GM23338 (cell line): ENCODE measurements at regions not wholly inside any gene's neighbourhood (a gene's known extent, or its start where the extent isn't known, plus 50 kb on each side); places are given as distances from the start of the nearest gene placed in this dataset.

Source experiments
- ATAC-seq: fragments of 200-7000 bp; cut with Tn5 transposase; 3 replicates; pipeline ENCODE4 v1.9.1; 2020
- DNase-seq: peaks from one replicate; pipeline ENCODE4 v3.0.0-alpha.2; 2015; ENCODE audit warnings: low spot score
- H2AFZ ChIP-seq: fragments of 200-600 bp; sonication (generic); 2 replicates; pipeline ENCODE4 v1.8.0; 2016; ENCODE audit warnings: antibody characterized with exemption, mild to moderate bottlenecking, moderate library complexity
- H3F3A ChIP-seq: fragments of 200-600 bp; sonication (generic); replicated peaks from 2 replicates; pipeline ENCODE4 v1.8.0; 2017; ENCODE audit warnings: antibody characterized with exemption, mixed run types, low read depth
- H3K27ac ChIP-seq: fragments of 200-600 bp; sonication (generic); 2 replicates; pipeline ENCODE4 v1.6.1; 2016; ENCODE audit warnings: low read depth
- H3K27me3 ChIP-seq: fragments of 200-600 bp; sonication (generic); 2 replicates; pipeline ENCODE4 v1.8.0; 2016; ENCODE audit warnings: mild to moderate bottlenecking, mixed run types, moderate library complexity; ENCODE audit not compliant: insufficient read depth
- H3K36me3 ChIP-seq: fragments of 200-600 bp; sonication (generic); 2 replicates; pipeline ENCODE4 v1.8.0; 2016; ENCODE audit warnings: mild to moderate bottlenecking; ENCODE audit not compliant: insufficient read depth
- H3K4me1 ChIP-seq: fragments of 200-600 bp; sonication (generic); 2 replicates; pipeline ENCODE4 v1.8.0; 2016; ENCODE audit warnings: mild to moderate bottlenecking, moderate library complexity; ENCODE audit not compliant: insufficient read depth
- H3K4me2 ChIP-seq: fragments of 200-600 bp; sonication (generic); 2 replicates; pipeline ENCODE4 v1.7.1; 2017; ENCODE audit warnings: mixed run types
- H3K4me3 ChIP-seq: fragments of 200-600 bp; sonication (generic); 2 replicates; pipeline ENCODE4 v1.6.1; 2016; ENCODE audit warnings: mixed run types
- H3K79me2 ChIP-seq: fragments of 200-600 bp; sonication (generic); replicated peaks from 2 replicates; pipeline ENCODE4 v1.8.0; 2017; ENCODE audit warnings: mild to moderate bottlenecking; ENCODE audit not compliant: insufficient read depth
- H3K9me2 ChIP-seq: fragments of 200-600 bp; sonication (generic); 2 replicates; pipeline ENCODE4 v1.8.0; 2017; ENCODE audit not compliant: insufficient read depth
- H4K20me1 ChIP-seq: fragments of 200-600 bp; sonication (generic); replicated peaks from 2 replicates; pipeline ENCODE4 v1.8.0; 2017; ENCODE audit warnings: mild to moderate bottlenecking; ENCODE audit not compliant: insufficient read depth
- H3K27ac Mint-ChIP-seq: 2 replicates; pipeline ENCODE4 v1.8.0; 2020; ENCODE audit warnings: inconsistent platforms, mild to moderate bottlenecking, moderate library complexity, mixed read lengths
- H3K27me3 Mint-ChIP-seq: 3 replicates; pipeline ENCODE4 v1.8.0; 2022; ENCODE audit warnings: low read depth, mild to moderate bottlenecking, moderate library complexity, mixed read lengths, inconsistent platforms; ENCODE audit not compliant: insufficient read depth, poor library complexity
- H3K36me3 Mint-ChIP-seq: 3 replicates; pipeline ENCODE4 v1.8.0; 2021; ENCODE audit warnings: low read depth, mild to moderate bottlenecking, inconsistent platforms, moderate library complexity, mixed read lengths
- H3K4me1 Mint-ChIP-seq: 3 replicates; pipeline ENCODE4 v1.8.0; 2020; ENCODE audit warnings: mild to moderate bottlenecking, inconsistent platforms, mixed read lengths
- H3K4me3 Mint-ChIP-seq: 3 replicates; pipeline ENCODE4 v1.8.0; 2021; ENCODE audit warnings: moderate library complexity, mild to moderate bottlenecking, inconsistent platforms, mixed read lengths
- H3K9me3 Mint-ChIP-seq: 3 replicates; pipeline ENCODE4 v1.8.0; 2020; ENCODE audit warnings: moderate library complexity, mild to moderate bottlenecking, inconsistent platforms, mixed read lengths
- CREB1 ChIP-seq: fragments of 250-450 bp; sonication (Bioruptor Pico); IDR thresholded peaks from 2 replicates; pipeline ENCODE4 v1.5.0; 2020; ENCODE audit warnings: low read depth, mild to moderate bottlenecking, moderate library complexity
- EZH2 ChIP-seq: fragments of 200-600 bp; sonication (generic); IDR thresholded peaks from one replicate; pipeline ENCODE4 v1.8.0; 2017; ENCODE audit warnings: antibody characterized with exemption, mild to moderate bottlenecking, low read depth; ENCODE audit not compliant: unreplicated experiment
- EZH2phosphoT487 ChIP-seq: fragments of 200-600 bp; sonication (generic); IDR thresholded peaks from one replicate; pipeline ENCODE4 v1.8.1; 2018; ENCODE audit warnings: antibody characterized with exemption; ENCODE audit not compliant: unreplicated experiment
- JUNB ChIP-seq: IDR thresholded peaks from one replicate; pipeline ENCODE4 v1.6.1; 2016; ENCODE audit warnings: antibody characterized with exemption; ENCODE audit not compliant: unreplicated experiment
- NANOG ChIP-seq: IDR thresholded peaks from 2 replicates; pipeline ENCODE4 v1.6.1; 2016; ENCODE audit warnings: antibody characterized with exemption, borderline replicate concordance
- POLR2AphosphoS5 ChIP-seq: IDR thresholded peaks from 2 replicates; pipeline ENCODE4 v1.6.1; 2016; ENCODE audit warnings: antibody characterized with exemption, low read depth
- REST ChIP-seq: IDR thresholded peaks from one replicate; pipeline ENCODE4 v1.6.1; 2018; ENCODE audit warnings: antibody characterized with exemption; ENCODE audit not compliant: unreplicated experiment
- STAT1 ChIP-seq: IDR thresholded peaks from one replicate; pipeline ENCODE4 v1.6.1; 2016; ENCODE audit warnings: antibody characterized with exemption; ENCODE audit not compliant: unreplicated experiment
- ZNF114 ChIP-seq: fragments of 250-450 bp; sonication (Bioruptor Pico); IDR thresholded peaks from 2 replicates; pipeline ENCODE4 v1.5.0; 2020; ENCODE audit warnings: mild to moderate bottlenecking, moderate library complexity
- ZNF331 ChIP-seq: fragments of 250-450 bp; sonication (Bioruptor Pico); IDR thresholded peaks from 2 replicates; pipeline ENCODE4 v1.5.0; 2020; ENCODE audit warnings: low read depth, mild to moderate bottlenecking, moderate library complexity
- TF ChIP-seq, protein P1 (sequence below), 2 experiments: fragments of 200-600 bp in 1 of 2; sonication (generic) in 1 of 2; conservative IDR thresholded peaks; 2 replicates each; pipeline versions ENCODE4 v1.5.1 to v1.6.1; 2016 to 2017; ENCODE audit warnings: antibody characterized with exemption in 2 of 2, low read depth in 2 of 2, mild to moderate bottlenecking in 2 of 2, moderate library complexity in 1 of 2
- TF ChIP-seq, protein P2 (sequence below): IDR thresholded peaks from 2 replicates; pipeline ENCODE4 v1.6.1; 2016; ENCODE audit warnings: antibody characterized with exemption

- TF ChIP-seq ZNF114 (CRISPR knock-in tag) = no peak
- TF ChIP-seq, protein P1, sequence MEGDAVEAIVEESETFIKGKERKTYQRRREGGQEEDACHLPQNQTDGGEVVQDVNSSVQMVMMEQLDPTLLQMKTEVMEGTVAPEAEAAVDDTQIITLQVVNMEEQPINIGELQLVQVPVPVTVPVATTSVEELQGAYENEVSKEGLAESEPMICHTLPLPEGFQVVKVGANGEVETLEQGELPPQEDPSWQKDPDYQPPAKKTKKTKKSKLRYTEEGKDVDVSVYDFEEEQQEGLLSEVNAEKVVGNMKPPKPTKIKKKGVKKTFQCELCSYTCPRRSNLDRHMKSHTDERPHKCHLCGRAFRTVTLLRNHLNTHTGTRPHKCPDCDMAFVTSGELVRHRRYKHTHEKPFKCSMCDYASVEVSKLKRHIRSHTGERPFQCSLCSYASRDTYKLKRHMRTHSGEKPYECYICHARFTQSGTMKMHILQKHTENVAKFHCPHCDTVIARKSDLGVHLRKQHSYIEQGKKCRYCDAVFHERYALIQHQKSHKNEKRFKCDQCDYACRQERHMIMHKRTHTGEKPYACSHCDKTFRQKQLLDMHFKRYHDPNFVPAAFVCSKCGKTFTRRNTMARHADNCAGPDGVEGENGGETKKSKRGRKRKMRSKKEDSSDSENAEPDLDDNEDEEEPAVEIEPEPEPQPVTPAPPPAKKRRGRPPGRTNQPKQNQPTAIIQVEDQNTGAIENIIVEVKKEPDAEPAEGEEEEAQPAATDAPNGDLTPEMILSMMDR (conservative IDR thresholded peaks at IDR 0.05; ENCODE audit: low read depth in 2 of 2) = no peak
- no peak for TF ChIP-seq REST
- TF ChIP-seq STAT1 = no peak
- TF ChIP-seq NANOG = no peak
- TF ChIP-seq EZH2phosphoT487 = no peak
- TF ChIP-seq, protein P2, sequence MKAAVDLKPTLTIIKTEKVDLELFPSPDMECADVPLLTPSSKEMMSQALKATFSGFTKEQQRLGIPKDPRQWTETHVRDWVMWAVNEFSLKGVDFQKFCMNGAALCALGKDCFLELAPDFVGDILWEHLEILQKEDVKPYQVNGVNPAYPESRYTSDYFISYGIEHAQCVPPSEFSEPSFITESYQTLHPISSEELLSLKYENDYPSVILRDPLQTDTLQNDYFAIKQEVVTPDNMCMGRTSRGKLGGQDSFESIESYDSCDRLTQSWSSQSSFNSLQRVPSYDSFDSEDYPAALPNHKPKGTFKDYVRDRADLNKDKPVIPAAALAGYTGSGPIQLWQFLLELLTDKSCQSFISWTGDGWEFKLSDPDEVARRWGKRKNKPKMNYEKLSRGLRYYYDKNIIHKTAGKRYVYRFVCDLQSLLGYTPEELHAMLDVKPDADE = no peak
- TF ChIP-seq POLR2AphosphoS5 = no peak
- no peak for TF ChIP-seq JUNB
- no peak for TF ChIP-seq ZNF331 (CRISPR knock-in tag)
Observed at GRCh38 chr5:14936588-14936987, 65.0 kb upstream of the ANKH start (continued).

GRCh38 chr5:14935341-14935740, 63.8 kb upstream of the ANKH start:
- Histone ChIP-seq H3K79me2 (no peaks in the 10 kb centered on the region), H3K27ac (no peak overlapping the region), H3K4me3 (no peak overlapping the region), H3K36me3 (no peaks in the 10 kb centered on the region), H3F3A (no peaks in the 10 kb centered on the region), H3K4me2 (no peak overlapping the region), H3K4me1 (no peaks in the 10 kb centered on the region), H3K9me2 (no peaks in the 10 kb centered on the region), H4K20me1 (no peaks in the 10 kb centered on the region), H2AFZ (no peak overlapping the region), H3K27me3 (no peaks in the 10 kb centered on the region)
- H3K36me3 Mint-ChIP-seq = no peaks in the 10 kb centered on the region
- H3K27me3 Mint-ChIP-seq = no peaks in the 10 kb centered on the region
- H3K4me3 Mint-ChIP-seq = no peak overlapping the region
- no peak for DNase-seq
- no peaks in the 10 kb centered on the region for H3K9me3 Mint-ChIP-seq
- ATAC-seq = no peak
- no peak overlapping the region for H3K27ac Mint-ChIP-seq
- H3K4me1 Mint-ChIP-seq = no peaks in the 10 kb centered on the region
- TF ChIP-seq NANOG = no peak
- no peak for TF ChIP-seq POLR2AphosphoS5
- TF ChIP-seq STAT1 = no peak
- TF ChIP-seq ZNF114 (CRISPR knock-in tag) = no peak
- no peak for TF ChIP-seq ZNF331 (CRISPR knock-in tag)
- TF ChIP-seq EZH2 = no peak
- no peak for TF ChIP-seq JUNB
- no peak for TF ChIP-seq EZH2phosphoT487
- TF ChIP-seq, protein P1 (conservative IDR thresholded peaks at IDR 0.05; ENCODE audit: low read depth in 2 of 2) = no peak
- TF ChIP-seq CREB1 (CRISPR knock-in tag) = no peak
- TF ChIP-seq REST = no peak
- TF ChIP-seq, protein P2 = no peak
